K562 (cell line): ENCODE measurements at regions not wholly inside any gene's neighbourhood (a gene's known extent, or its start where the extent isn't known, plus 50 kb on each side); places are given as distances from the start of the nearest gene placed in this dataset.

Experiments
- ATAC-seq: fragments of 200-7000 bp; cut with Tn5 transposase; 3 replicates; pipeline ENCODE4 v1.9.1; 2020; ENCODE audit warnings: moderate library complexity
- BruUV-seq: library from RNA; stranded (reverse); fragments of 400-500 nt; replicated peaks from 2 replicates; lab custom pipeline; 2021; lab: Mats Ljungman, UMichigan
- CTCF ChIA-PET: fragments of 300-600 bp; formaldehyde crosslinking; extraction: SDS; loops from one replicate; lab custom pipeline; 2021; ENCODE audit warnings: low intra/inter-chr PET ratio; lab: Yijun Ruan, JAX
- POLR2A ChIA-PET: fragments of 300-600, 350-650 bp; sonication (Branson Sonifier 250); formaldehyde crosslinking; extraction: SDS; loops from one replicate; lab custom pipeline; 2021; ENCODE audit warnings: antibody characterized with exemption, inconsistent platforms; lab: Yijun Ruan, JAX
- DNase-seq, 4 experiments: peaks; one replicate each; pipeline versions ENCODE4 v3.0.0 to v3.0.0-alpha.2; 2011 to 2018; ENCODE audit warnings: low spot score in 3 of 4, mixed read lengths in 3 of 4; ENCODE audit errors: extremely low read depth in 1 of 4
- FAIRE-seq: peaks from 2 replicates; lab custom pipeline; 2011; peaks lifted over from hg19 to GRCh38; lab: Jason Lieb, UNC
- H2AFZ ChIP-seq: 2 replicates; pipeline ENCODE4 v1.6.0; 2011; ENCODE audit warnings: low read depth, low read length, control low read depth, inconsistent platforms
- H3K27ac ChIP-seq: fragments of 200-600 bp; 3 replicates; pipeline ENCODE4 v1.8.0; 2011; ENCODE audit warnings: low read depth, mild to moderate bottlenecking, control low read depth, inconsistent platforms, low read length, moderate library complexity, mixed read lengths; ENCODE audit errors: extremely low read depth
- H3K27me3 ChIP-seq, 2 experiments: fragments of 300-600 bp in 1 of 2; 2 replicates in 1 of 2; 3 replicates in 1 of 2; pipeline versions ENCODE4 v1.6.0 to v1.8.0; 2011; ENCODE audit warnings: inconsistent platforms in 2 of 2, low read length in 2 of 2, mild to moderate bottlenecking in 1 of 2, mixed read lengths in 1 of 2, moderate library complexity in 1 of 2; ENCODE audit not compliant: control insufficient read depth in 2 of 2, insufficient read depth in 2 of 2
- H3K36me3 ChIP-seq: fragments of 300-600 bp; 3 replicates; pipeline ENCODE4 v1.8.0; 2011; ENCODE audit warnings: mild to moderate bottlenecking, low read length, inconsistent platforms; ENCODE audit not compliant: control insufficient read depth, insufficient read depth
- H3K4me1 ChIP-seq, 2 experiments: fragments of 200-600 bp in 1 of 2; replicated peaks in 1 of 2; 2 replicates in 1 of 2; 3 replicates in 1 of 2; pipeline versions ENCODE4 v1.5.1 to v1.8.0; 2011; ENCODE audit warnings: inconsistent platforms in 2 of 2, low read length in 2 of 2, mild to moderate bottlenecking in 1 of 2, mixed read lengths in 1 of 2, moderate library complexity in 1 of 2; ENCODE audit not compliant: control insufficient read depth in 2 of 2, insufficient read depth in 2 of 2
- H3K4me2 ChIP-seq: 2 replicates; pipeline ENCODE4 v1.6.1; 2011; ENCODE audit warnings: low read length, control low read depth, inconsistent platforms, mixed read lengths; ENCODE audit not compliant: insufficient read depth
- H3K4me3 ChIP-seq: fragments of 200-600 bp; sonication (generic), shearing (Covaris generic); 2 replicates; pipeline ENCODE4 v1.5.1; 2016; ENCODE audit warnings: control low read depth, inconsistent platforms
- H3K79me2 ChIP-seq: fragments of 200-600 bp; 3 replicates; pipeline ENCODE4 v1.8.0; 2011; ENCODE audit warnings: low read length, inconsistent platforms; ENCODE audit not compliant: control insufficient read depth, insufficient read depth
- H3K9ac ChIP-seq, 2 experiments: 2 replicates each; pipeline versions ENCODE4 v1.6.0 to v1.6.1; 2011; ENCODE audit warnings: low read depth in 2 of 2, low read length in 2 of 2, control low read depth in 1 of 2, inconsistent platforms in 1 of 2, mild to moderate bottlenecking in 1 of 2, mixed read lengths in 1 of 2; ENCODE audit not compliant: insufficient read depth in 1 of 2
- H3K9me1 ChIP-seq: one replicate; pipeline ENCODE4 v1.6.0; 2011; ENCODE audit warnings: inconsistent platforms, mild to moderate bottlenecking, low read length, moderate library complexity; ENCODE audit not compliant: control insufficient read depth, insufficient read depth
- H3K9me3 ChIP-seq: replicated peaks from 2 replicates; pipeline ENCODE4 v1.5.1; 2011; ENCODE audit warnings: low read depth, low read length, inconsistent platforms; ENCODE audit not compliant: control insufficient read depth, insufficient read depth
- H4K20me1 ChIP-seq: replicated peaks from 2 replicates; pipeline ENCODE4 v1.6.1; 2011; ENCODE audit warnings: low read length, inconsistent platforms, mixed read lengths; ENCODE audit not compliant: control insufficient read depth, insufficient read depth
- MECOM ChIP-seq: fragments of 250-450 bp; sonication (Bioruptor Pico); IDR thresholded peaks from 2 replicates; pipeline ENCODE4 v1.8.0; 2022; ENCODE audit warnings: inconsistent platforms
- WGBS: fragments of 100-300 bp; shearing (Covaris generic); methylation state at CpG from one replicate; pipeline ENCODE4 v1.1.6; 2016; ENCODE audit warnings: low coverage, mixed read lengths; ENCODE audit not compliant: insufficient coverage; ENCODE audit errors: missing lambda C conversion rate; 5-methylcytosine and 5-hydroxymethylcytosine counted together
- in situ Hi-C: fragments of 300-500 bp; cut with MboI; formaldehyde crosslinking; loops from 4 replicates; pipeline ENCODE4 v1.15.0; 2018; ENCODE audit warnings: inconsistent platforms, mixed read lengths
- intact Hi-C: fragments of 100-400 bp; cut with micrococcal nuclease; formaldehyde crosslinking; loops from 2 replicates; pipeline ENCODE4 v1.14.2; 2022
- TF ChIP-seq, protein P1 (sequence below), 3 experiments: IDR thresholded peaks in 2 of 3; conservative IDR thresholded peaks in 1 of 3; 2 replicates each; pipeline ENCODE4 v1.5.1; 2011 to 2012; ENCODE audit warnings: low read length in 3 of 3, mild to moderate bottlenecking in 3 of 3, control low read depth in 2 of 3, improper control_type of control experiment in 1 of 3, inconsistent platforms in 1 of 3, low read depth in 1 of 3, mixed read lengths in 1 of 3, moderate library complexity in 1 of 3; ENCODE audit not compliant: insufficient read depth in 2 of 3
- TF ChIP-seq, protein P2 (sequence below): sonication (generic); formaldehyde crosslinking; IDR thresholded peaks from 2 replicates; pipeline ENCODE4 v1.9.0; 2022; ENCODE audit warnings: mild to moderate bottlenecking, missing genetic modification reagents

DNA sequence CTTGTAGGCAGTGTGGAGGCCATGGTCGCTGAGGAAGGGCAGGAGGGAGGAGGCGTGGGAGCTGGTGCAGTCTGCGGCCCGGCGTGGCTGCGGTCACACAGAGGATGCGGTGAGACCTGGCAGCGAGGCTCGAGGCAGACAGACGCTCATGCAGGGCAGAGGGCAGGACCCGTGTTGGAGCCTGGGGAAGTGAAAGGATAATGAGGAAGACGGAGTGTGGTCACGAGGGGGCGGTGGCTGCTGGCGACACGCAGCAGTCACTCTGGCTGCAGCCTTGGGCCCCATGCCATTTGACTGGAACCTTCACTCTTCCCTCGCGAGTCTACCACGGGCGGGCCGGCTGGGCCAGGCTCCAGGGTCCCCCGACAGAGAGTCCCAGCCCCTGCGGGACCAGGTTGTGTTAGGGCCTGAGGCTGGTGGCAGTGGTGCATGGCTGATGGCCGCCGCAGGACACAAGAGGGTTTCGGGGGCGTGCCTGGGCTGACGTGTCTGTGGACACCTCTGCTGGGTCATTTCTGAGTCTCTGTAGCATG lies 68.8 kb upstream of the HGFAC start:
- FAIRE-seq (no peak), ATAC-seq (peak; percentile 70), DNase-seq (peak in 1 of 4 experiments; percentile 13)
- H3K9ac ChIP-seq, result no peak overlapping the region; a peak in 1 of 4 replicates
- peaks cover 0 to 30% of the 10 kb centered on the region in 2 experiments; a peak in 2 of 5 replicates for H3K4me1 ChIP-seq
- in situ Hi-C loops, result no loop called here
- no peaks in the 10 kb centered on the region for H3K9me1 ChIP-seq
- no TSS peak for BruUV-seq
- no peaks in the 10 kb centered on the region for H3K36me3 ChIP-seq
- TF ChIP-seq, protein P1, sequence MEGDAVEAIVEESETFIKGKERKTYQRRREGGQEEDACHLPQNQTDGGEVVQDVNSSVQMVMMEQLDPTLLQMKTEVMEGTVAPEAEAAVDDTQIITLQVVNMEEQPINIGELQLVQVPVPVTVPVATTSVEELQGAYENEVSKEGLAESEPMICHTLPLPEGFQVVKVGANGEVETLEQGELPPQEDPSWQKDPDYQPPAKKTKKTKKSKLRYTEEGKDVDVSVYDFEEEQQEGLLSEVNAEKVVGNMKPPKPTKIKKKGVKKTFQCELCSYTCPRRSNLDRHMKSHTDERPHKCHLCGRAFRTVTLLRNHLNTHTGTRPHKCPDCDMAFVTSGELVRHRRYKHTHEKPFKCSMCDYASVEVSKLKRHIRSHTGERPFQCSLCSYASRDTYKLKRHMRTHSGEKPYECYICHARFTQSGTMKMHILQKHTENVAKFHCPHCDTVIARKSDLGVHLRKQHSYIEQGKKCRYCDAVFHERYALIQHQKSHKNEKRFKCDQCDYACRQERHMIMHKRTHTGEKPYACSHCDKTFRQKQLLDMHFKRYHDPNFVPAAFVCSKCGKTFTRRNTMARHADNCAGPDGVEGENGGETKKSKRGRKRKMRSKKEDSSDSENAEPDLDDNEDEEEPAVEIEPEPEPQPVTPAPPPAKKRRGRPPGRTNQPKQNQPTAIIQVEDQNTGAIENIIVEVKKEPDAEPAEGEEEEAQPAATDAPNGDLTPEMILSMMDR (IDR thresholded peaks at IDR 0.05 in 2 of 3, conservative IDR thresholded peaks at IDR 0.05 in 1 of 3; ENCODE audit: insufficient read depth in 2 of 3, low read depth in 1 of 3, low read length in 3 of 3), result peak in 2 of 3 experiments; percentile 11 to 22; a peak in 1 of 6 replicates
- no peak for TF ChIP-seq MECOM (CRISPR knock-in tag)
- TF ChIP-seq, protein P2, sequence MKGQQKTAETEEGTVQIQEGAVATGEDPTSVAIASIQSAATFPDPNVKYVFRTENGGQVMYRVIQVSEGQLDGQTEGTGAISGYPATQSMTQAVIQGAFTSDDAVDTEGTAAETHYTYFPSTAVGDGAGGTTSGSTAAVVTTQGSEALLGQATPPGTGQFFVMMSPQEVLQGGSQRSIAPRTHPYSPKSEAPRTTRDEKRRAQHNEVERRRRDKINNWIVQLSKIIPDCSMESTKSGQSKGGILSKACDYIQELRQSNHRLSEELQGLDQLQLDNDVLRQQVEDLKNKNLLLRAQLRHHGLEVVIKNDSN (CRISPR knock-in tag), result peak; percentile 49; the same call in 1 of the 2 replicates
- no peak overlapping the region for H2AFZ ChIP-seq
- peaks cover 35 to 66% of the 10 kb centered on the region in 2 experiments; a peak in 4 of 5 replicates for H3K27me3 ChIP-seq
- POLR2A ChIA-PET, result no interaction called here
- no peak overlapping the region for H3K27ac ChIP-seq
- H4K20me1 ChIP-seq, result peaks cover 36% of the 10 kb centered on the region
- H3K4me3 ChIP-seq, result no peak overlapping the region
- no peaks in the 10 kb centered on the region for H3K9me3 ChIP-seq
- 14% methylated on average over 23 of the region's 28 CpGs for WGBS
- intact Hi-C loops, result no loop called here
- CTCF ChIA-PET, result no interaction called here
- H3K4me2 ChIP-seq, result no peak overlapping the region
- H3K79me2 ChIP-seq, result no peaks in the 10 kb centered on the region
